H9 (cell line): ENCODE measurements at regions not wholly inside any gene's neighbourhood (a gene's known extent, or its start where the extent isn't known, plus 50 kb on each side); places are given as distances from the start of the nearest gene placed in this dataset.

Experiments
- DNase-seq: peaks from one replicate; pipeline ENCODE4 v3.0.0-alpha.2; 2017
- H2AFZ ChIP-seq: one replicate; pipeline ENCODE4 v1.6.1; 2013; ENCODE audit warnings: mild to moderate bottlenecking, low read length, control low read depth, moderate library complexity
- H2AK5ac ChIP-seq: 2 replicates; pipeline ENCODE4 v1.6.1; 2013; ENCODE audit warnings: low read length, control low read depth, mixed read lengths; ENCODE audit not compliant: insufficient read length
- H2BK120ac ChIP-seq: one replicate; pipeline ENCODE4 v1.6.1; 2013; ENCODE audit warnings: low read depth, mild to moderate bottlenecking, low read length, control low read depth, inconsistent platforms; ENCODE audit not compliant: poor library complexity, severe bottlenecking
- H2BK12ac ChIP-seq: 2 replicates; pipeline ENCODE4 v1.6.1; 2013; ENCODE audit warnings: low read length, control low read depth, mixed read lengths, low read depth; ENCODE audit not compliant: insufficient read length
- H2BK15ac ChIP-seq: 2 replicates; pipeline ENCODE4 v1.6.1; 2013; ENCODE audit warnings: low read depth, low read length, control low read depth
- H2BK20ac ChIP-seq: one replicate; pipeline ENCODE4 v1.6.1; 2013; ENCODE audit warnings: low read depth, mild to moderate bottlenecking, low read length, control low read depth, inconsistent platforms; ENCODE audit not compliant: poor library complexity, severe bottlenecking
- H2BK5ac ChIP-seq: 2 replicates; pipeline ENCODE4 v1.6.1; 2013; ENCODE audit warnings: low read length, control low read depth, mixed read lengths; ENCODE audit not compliant: insufficient read length
- H3K14ac ChIP-seq: 2 replicates; pipeline ENCODE4 v1.6.1; 2013; ENCODE audit warnings: low read length, control low read depth; ENCODE audit not compliant: insufficient read depth
- H3K18ac ChIP-seq: 2 replicates; pipeline ENCODE4 v1.6.1; 2013; ENCODE audit warnings: low read depth, mild to moderate bottlenecking, mixed read lengths, low read length, control low read depth; ENCODE audit not compliant: insufficient read length
- H3K23ac ChIP-seq: 2 replicates; pipeline ENCODE4 v1.6.1; 2013; ENCODE audit warnings: low read length, control low read depth, mixed read lengths, low read depth; ENCODE audit not compliant: insufficient read length
- H3K23me2 ChIP-seq: 2 replicates; pipeline ENCODE4 v1.6.1; 2013; ENCODE audit warnings: low read depth, mild to moderate bottlenecking, mixed read lengths, low read length, control low read depth; ENCODE audit not compliant: insufficient read length, poor library complexity, severe bottlenecking
- H3K27ac ChIP-seq: 2 replicates; pipeline ENCODE4 v1.5.1; 2013; ENCODE audit warnings: low read length, control low read depth, mixed read lengths, low read depth; ENCODE audit not compliant: insufficient read length
- H3K27me3 ChIP-seq: 2 replicates; pipeline ENCODE4 v1.6.1; 2013; ENCODE audit warnings: low read length, control low read depth, inconsistent platforms; ENCODE audit not compliant: insufficient read depth
- H3K4ac ChIP-seq: 2 replicates; pipeline ENCODE4 v1.6.1; 2013; ENCODE audit warnings: low read depth, mild to moderate bottlenecking, control low read depth, inconsistent platforms, low read length, moderate library complexity
- H3K4me1 ChIP-seq: 2 replicates; pipeline ENCODE4 v1.6.1; 2013; ENCODE audit warnings: low read length, control low read depth, inconsistent platforms; ENCODE audit not compliant: insufficient read depth
- H3K4me2 ChIP-seq: 2 replicates; pipeline ENCODE4 v1.6.1; 2013; ENCODE audit warnings: low read length, control low read depth, mixed read lengths; ENCODE audit not compliant: insufficient read length, insufficient read depth
- H3K56ac ChIP-seq: 2 replicates; pipeline ENCODE4 v1.6.1; 2013; ENCODE audit warnings: low read depth, mild to moderate bottlenecking, mixed read lengths, low read length, control low read depth; ENCODE audit not compliant: insufficient read length
- H3K79me1 ChIP-seq: 2 replicates; pipeline ENCODE4 v1.6.1; 2013; ENCODE audit warnings: low read depth, mild to moderate bottlenecking, moderate library complexity, low read length, control low read depth, inconsistent platforms; ENCODE audit not compliant: insufficient read depth, poor library complexity, severe bottlenecking
- H3K79me2 ChIP-seq: 2 replicates; pipeline ENCODE4 v1.6.1; 2013; ENCODE audit warnings: low read length, control low read depth, inconsistent platforms; ENCODE audit not compliant: insufficient read depth
- H3K9ac ChIP-seq: 2 replicates; pipeline ENCODE4 v1.6.1; 2013; ENCODE audit warnings: low read length, control low read depth, mixed read lengths; ENCODE audit not compliant: insufficient read length; ENCODE audit errors: extremely low read depth
- H3K9me3 ChIP-seq: one replicate; pipeline ENCODE4 v1.6.1; 2013; ENCODE audit warnings: low read depth, low read length, inconsistent platforms; ENCODE audit not compliant: control insufficient read depth
- H3T11ph ChIP-seq: one replicate; pipeline ENCODE4 v1.6.1; 2013; ENCODE audit warnings: mild to moderate bottlenecking, low read length, control low read depth, inconsistent platforms
- H4K20me1 ChIP-seq: one replicate; pipeline ENCODE4 v1.6.1; 2013; ENCODE audit not compliant: control insufficient read depth, insufficient read length, insufficient read depth
- H4K5ac ChIP-seq: 2 replicates; pipeline ENCODE4 v1.6.1; 2013; ENCODE audit warnings: low read depth, mild to moderate bottlenecking, mixed read lengths, low read length, control low read depth; ENCODE audit not compliant: insufficient read length
- H4K8ac ChIP-seq: replicated peaks from 2 replicates; pipeline ENCODE4 v1.6.1; 2013; ENCODE audit warnings: low read length, control low read depth, mixed read lengths, low read depth; ENCODE audit not compliant: insufficient read length
- H4K91ac ChIP-seq: 2 replicates; pipeline ENCODE4 v1.6.1; 2013; ENCODE audit warnings: low read depth, mild to moderate bottlenecking, moderate library complexity, mixed read lengths, low read length, control low read depth; ENCODE audit not compliant: insufficient read length
- H3K27ac Mint-ChIP-seq, 3 experiments: 2 replicates in 2 of 3; 3 replicates in 1 of 3; pipeline ENCODE4 v1.8.0; 2020 to 2021; ENCODE audit warnings: mixed read lengths in 3 of 3, mild to moderate bottlenecking in 1 of 3, moderate library complexity in 1 of 3
- H3K27me3 Mint-ChIP-seq: 2 replicates; pipeline ENCODE4 v1.8.0; 2021; ENCODE audit warnings: low read depth, mild to moderate bottlenecking, moderate library complexity, mixed read lengths
- H3K36me3 Mint-ChIP-seq, 3 experiments: 2 replicates in 2 of 3; 3 replicates in 1 of 3; pipeline ENCODE4 v1.8.0; 2020 to 2021; ENCODE audit warnings: low read depth in 3 of 3, mixed read lengths in 3 of 3; ENCODE audit not compliant: insufficient read depth in 1 of 3
- H3K4me1 Mint-ChIP-seq, 2 experiments: 2 replicates each; pipeline ENCODE4 v1.8.0; 2020; ENCODE audit warnings: mixed read lengths in 2 of 2
- H3K4me3 Mint-ChIP-seq, 2 experiments: 2 replicates in 1 of 2; 3 replicates in 1 of 2; pipeline ENCODE4 v1.8.0; 2020 to 2021; ENCODE audit warnings: mild to moderate bottlenecking in 2 of 2, mixed read lengths in 2 of 2, moderate library complexity in 1 of 2
- H3K9me3 Mint-ChIP-seq, 2 experiments: 2 replicates in 1 of 2; 3 replicates in 1 of 2; pipeline ENCODE4 v1.8.0; 2020; ENCODE audit warnings: mild to moderate bottlenecking in 2 of 2, mixed read lengths in 2 of 2, moderate library complexity in 1 of 2
- WGBS: extraction: QIAGEN DNeasy Blood & Tissue Kit; methylation state at CpG from one replicate; pipeline ENCODE4 v1.1.7; 2013; ENCODE audit warnings: missing lambda C conversion rate, low lambda C conversion rate, mixed read lengths; ENCODE audit not compliant: insufficient read length; ENCODE audit errors: extremely low coverage; 5-methylcytosine and 5-hydroxymethylcytosine counted together
- TF ChIP-seq, protein P1 (sequence below): fragments of 200-600 bp; sonication (generic); conservative IDR thresholded peaks from 3 replicates; pipeline ENCODE4 v1.8.0; 2021; ENCODE audit warnings: antibody characterized with exemption, mild to moderate bottlenecking

DNA sequence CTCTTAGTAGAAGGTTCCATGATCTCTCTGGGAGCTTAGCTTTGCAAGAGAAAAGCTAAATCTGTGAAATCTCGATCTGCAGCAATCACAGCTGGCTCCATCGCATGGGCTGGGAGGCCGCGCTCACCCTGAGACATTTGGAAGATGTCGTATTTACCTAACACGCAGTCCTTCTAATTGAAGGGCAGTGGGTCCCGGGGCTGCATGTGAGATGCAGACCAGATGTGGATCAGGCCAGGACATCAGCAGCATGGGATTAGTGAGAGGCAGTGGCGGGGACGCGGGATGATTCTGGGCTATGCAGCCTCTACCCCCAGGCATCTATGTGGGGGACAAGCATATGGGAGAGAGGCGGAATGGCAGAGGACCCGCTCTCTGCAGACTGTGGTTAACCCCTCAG, 312.4 kb upstream of the RTL1 start:
- H3K23me2 ChIP-seq: no peaks in the 10 kb centered on the region
- no peak overlapping the region for H4K91ac ChIP-seq
- no peak overlapping the region for H3K27ac ChIP-seq
- H2BK120ac ChIP-seq: no peak overlapping the region
- no peaks in the 10 kb centered on the region for H3K79me1 ChIP-seq
- no peak overlapping the region for H3K9ac ChIP-seq
- H4K5ac ChIP-seq: no peak overlapping the region
- DNase-seq: no peak
- H3K23ac ChIP-seq: no peak overlapping the region
- no peaks in the 10 kb centered on the region for H3K4me1 ChIP-seq
- H2BK15ac ChIP-seq: no peak overlapping the region
- H3K56ac ChIP-seq: no peak overlapping the region
- H3K4me2 ChIP-seq: no peak overlapping the region
- H4K8ac ChIP-seq: no peak overlapping the region
- Mint-ChIP-seq H3K27me3 (peaks cover 24% of the 10 kb centered on the region), H3K27ac (peak overlapping the region in 1 of 3 experiments; percentile 17; a peak in 1 of 7 replicates), H3K4me1 (peaks cover 8 to 10% of the 10 kb centered on the region in 2 experiments), H3K36me3 (peaks cover 0 to 3% (median 2%) of the 10 kb centered on the region in 3 experiments; a peak in 4 of 7 replicates), H3K4me3 (no peak overlapping the region; a peak in 1 of 5 replicates), H3K9me3 (peaks cover 6 to 9% of the 10 kb centered on the region in 2 experiments)
- H2BK5ac ChIP-seq: no peak overlapping the region
- H2AFZ ChIP-seq: no peak overlapping the region
- H3K4ac ChIP-seq: no peak overlapping the region
- no peak overlapping the region for H2BK12ac ChIP-seq
- no CpG with 5 or more reads among the region's 12 CpGs for WGBS
- TF ChIP-seq, protein P1, sequence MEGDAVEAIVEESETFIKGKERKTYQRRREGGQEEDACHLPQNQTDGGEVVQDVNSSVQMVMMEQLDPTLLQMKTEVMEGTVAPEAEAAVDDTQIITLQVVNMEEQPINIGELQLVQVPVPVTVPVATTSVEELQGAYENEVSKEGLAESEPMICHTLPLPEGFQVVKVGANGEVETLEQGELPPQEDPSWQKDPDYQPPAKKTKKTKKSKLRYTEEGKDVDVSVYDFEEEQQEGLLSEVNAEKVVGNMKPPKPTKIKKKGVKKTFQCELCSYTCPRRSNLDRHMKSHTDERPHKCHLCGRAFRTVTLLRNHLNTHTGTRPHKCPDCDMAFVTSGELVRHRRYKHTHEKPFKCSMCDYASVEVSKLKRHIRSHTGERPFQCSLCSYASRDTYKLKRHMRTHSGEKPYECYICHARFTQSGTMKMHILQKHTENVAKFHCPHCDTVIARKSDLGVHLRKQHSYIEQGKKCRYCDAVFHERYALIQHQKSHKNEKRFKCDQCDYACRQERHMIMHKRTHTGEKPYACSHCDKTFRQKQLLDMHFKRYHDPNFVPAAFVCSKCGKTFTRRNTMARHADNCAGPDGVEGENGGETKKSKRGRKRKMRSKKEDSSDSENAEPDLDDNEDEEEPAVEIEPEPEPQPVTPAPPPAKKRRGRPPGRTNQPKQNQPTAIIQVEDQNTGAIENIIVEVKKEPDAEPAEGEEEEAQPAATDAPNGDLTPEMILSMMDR: no peak
- no peak overlapping the region for H2AK5ac ChIP-seq
- H3K9me3 ChIP-seq: no peaks in the 10 kb centered on the region
- no peak overlapping the region for H3T11ph ChIP-seq
- no peaks in the 10 kb centered on the region for H4K20me1 ChIP-seq
- no peak overlapping the region for H3K18ac ChIP-seq
- H3K79me2 ChIP-seq: no peaks in the 10 kb centered on the region
- no peak overlapping the region for H2BK20ac ChIP-seq
- H3K14ac ChIP-seq: no peak overlapping the region
- no peaks in the 10 kb centered on the region for H3K27me3 ChIP-seq
